HCT116 (cell line): ENCODE measurements at regions not wholly inside any gene's neighbourhood (a gene's known extent, or its start where the extent isn't known, plus 50 kb on each side); places are given as distances from the start of the nearest gene placed in this dataset.

ENCODE experiments used
- ATAC-seq: fragments of 200-7000 bp; cut with Tn5 transposase; 2 replicates; pipeline ENCODE4 v1.9.1; 2020; ENCODE audit warnings: mild to moderate bottlenecking, moderate library complexity
- BruUV-seq: library from RNA; stranded (reverse); fragments of 400-500 nt; replicated peaks from 2 replicates; lab custom pipeline; 2021; lab: Mats Ljungman, UMichigan
- CTCF ChIA-PET: fragments of 300-600 bp; sonication (Branson Sonifier 250); formaldehyde crosslinking; loops from one replicate; lab custom pipeline; 2021; ENCODE audit warnings: antibody characterized with exemption; lab: Charles Lee
- POLR2A ChIA-PET: fragments of 300-600, 350-600 bp; sonication (Branson Sonifier 250); formaldehyde crosslinking; loops from one replicate; lab custom pipeline; 2021; ENCODE audit warnings: antibody characterized with exemption; lab: Charles Lee
- RAD21 ChIA-PET, 2 experiments: fragments of 300-600 bp; sonication (Branson Sonifier 250); formaldehyde crosslinking; loops; one replicate each; lab custom pipeline; 2023; ENCODE audit warnings: low total read pairs in 2 of 2; ENCODE audit not compliant: uncharacterized antibody in 2 of 2, unreplicated experiment in 2 of 2, low non-redundant PET in 1 of 2; lab: Charles Lee
- DNase-seq: peaks from one replicate; pipeline ENCODE4 v3.0.0-alpha.2; 2010; ENCODE audit warnings: low read depth, low spot score
- H2AFZ ChIP-seq: fragments of 200-600 bp; shearing (Covaris generic), sonication (generic); 2 replicates; pipeline ENCODE4 v1.6.1; 2017; ENCODE audit warnings: low read depth, mixed run types, mixed read lengths, antibody characterized with exemption, low read length; ENCODE audit not compliant: poor library complexity, severe bottlenecking
- H3K27ac ChIP-seq: 2 replicates; pipeline ENCODE4 v1.5.1; 2012; ENCODE audit warnings: low read depth, low read length
- H3K27me3 ChIP-seq: fragments of 200-600 bp; sonication (generic); 2 replicates; pipeline ENCODE4 v1.6.1; 2016; ENCODE audit warnings: mixed run types, low read length, mixed read lengths; ENCODE audit not compliant: insufficient read depth
- H3K36me3 ChIP-seq, 2 experiments: fragments of 200-500 bp in 1 of 2; fragments of 200-600 bp in 1 of 2; sonication (Bioruptor generic) in 1 of 2; sonication (generic) in 1 of 2; 2 replicates each; pipeline versions ENCODE4 v1.5.1 to v1.6.1; 2014 to 2016; ENCODE audit warnings: low read length in 2 of 2, inconsistent platforms in 1 of 2, mixed read lengths in 1 of 2, mixed run types in 1 of 2; ENCODE audit not compliant: insufficient read depth in 2 of 2, control insufficient read depth in 1 of 2
- H3K4me1 ChIP-seq, 2 experiments: fragments of 200-600 bp in 1 of 2; sonication (generic) in 1 of 2; 2 replicates each; pipeline versions ENCODE4 v1.5.1 to v1.6.1; 2012 to 2017; ENCODE audit warnings: low read length in 2 of 2, inconsistent platforms in 1 of 2, mild to moderate bottlenecking in 1 of 2, mixed read lengths in 1 of 2, mixed run types in 1 of 2, moderate library complexity in 1 of 2; ENCODE audit not compliant: insufficient read depth in 2 of 2, control insufficient read depth in 1 of 2
- H3K4me2 ChIP-seq: fragments of 200-600 bp; sonication (generic); 2 replicates; pipeline ENCODE4 v1.6.1; 2017; ENCODE audit warnings: mixed run types, low read length, mixed read lengths
- H3K4me3 ChIP-seq, 2 experiments: fragments of 200-600 bp in 1 of 2; sonication (generic) in 1 of 2; replicated peaks in 1 of 2; 2 replicates each; pipeline ENCODE4 v1.5.1; 2011 to 2016; ENCODE audit warnings: low read length in 2 of 2, control low read depth in 1 of 2, low read depth in 1 of 2, mild to moderate bottlenecking in 1 of 2, mixed read lengths in 1 of 2, mixed run types in 1 of 2
- H3K79me2 ChIP-seq: fragments of 200-600 bp; sonication (generic); 2 replicates; pipeline ENCODE4 v1.6.1; 2017; ENCODE audit warnings: mild to moderate bottlenecking, mixed run types, low read length, moderate library complexity, mixed read lengths; ENCODE audit not compliant: insufficient read depth
- H3K9ac ChIP-seq: fragments of 200-600 bp; sonication (generic); 2 replicates; pipeline ENCODE4 v1.6.1; 2016; ENCODE audit warnings: low read length, mixed read lengths
- H3K9me2 ChIP-seq: fragments of 200-600 bp; sonication (generic), shearing (Covaris generic); 2 replicates; pipeline ENCODE4 v1.6.1; 2017; ENCODE audit warnings: mixed run types, mild to moderate bottlenecking, moderate library complexity; ENCODE audit not compliant: insufficient read depth
- H3K9me3 ChIP-seq, 2 experiments: fragments of 200-500 bp in 1 of 2; fragments of 200-600 bp in 1 of 2; sonication (Bioruptor generic) in 1 of 2; sonication (generic) in 1 of 2; 2 replicates each; pipeline ENCODE4 v1.6.1; 2014 to 2017; ENCODE audit warnings: low read length in 2 of 2, mixed read lengths in 2 of 2, inconsistent platforms in 1 of 2, low read depth in 1 of 2, mild to moderate bottlenecking in 1 of 2, mixed run types in 1 of 2, moderate library complexity in 1 of 2; ENCODE audit not compliant: control insufficient read depth in 1 of 2, insufficient read depth in 1 of 2
- H4K20me1 ChIP-seq: fragments of 200-600 bp; sonication (generic), shearing (Covaris generic); 2 replicates; pipeline ENCODE4 v1.6.1; 2017; ENCODE audit warnings: mixed run types, mild to moderate bottlenecking, moderate library complexity; ENCODE audit not compliant: insufficient read depth
- ATF3 ChIP-seq: IDR thresholded peaks from 2 replicates; pipeline ENCODE4 v1.6.1; 2012
- CBX3 ChIP-seq: IDR thresholded peaks from 2 replicates; pipeline ENCODE4 v1.6.1; 2012; ENCODE audit warnings: low read depth
- CEBPB ChIP-seq: IDR thresholded peaks from 2 replicates; pipeline ENCODE4 v1.6.1; 2012; ENCODE audit warnings: low read depth
- CTCF ChIP-seq, 3 experiments: fragments of 200-600 bp in 1 of 3; sonication (generic) in 1 of 3; IDR thresholded peaks in 2 of 3; conservative IDR thresholded peaks in 1 of 3; 2 replicates each; pipeline ENCODE4 v1.5.1; 2012 to 2017; ENCODE audit warnings: low read depth in 2 of 3, low read length in 2 of 3, antibody characterized with exemption in 1 of 3, borderline replicate concordance in 1 of 3, control low read depth in 1 of 3, mild to moderate bottlenecking in 1 of 3, mixed read lengths in 1 of 3, mixed run types in 1 of 3, moderate library complexity in 1 of 3; ENCODE audit not compliant: insufficient read depth in 1 of 3
- EGR1 ChIP-seq: IDR thresholded peaks from 2 replicates; pipeline ENCODE4 v1.6.1; 2012; ENCODE audit warnings: low read depth
- EZH2 ChIP-seq: fragments of 200-600 bp; sonication (generic); IDR thresholded peaks from 2 replicates; pipeline ENCODE4 v1.6.1; 2017; ENCODE audit warnings: antibody characterized with exemption, mixed run types
- FOSL1 ChIP-seq: IDR thresholded peaks from 2 replicates; pipeline ENCODE4 v1.6.1; 2012; ENCODE audit warnings: low read depth
- MAX ChIP-seq: IDR thresholded peaks from 2 replicates; pipeline ENCODE4 v1.6.1; 2012
- POLR2A ChIP-seq: IDR thresholded peaks from 2 replicates; pipeline ENCODE4 v1.7.0; 2011; ENCODE audit warnings: borderline replicate concordance; ENCODE audit not compliant: insufficient read depth, insufficient read length; ENCODE audit errors: extremely low read depth
- RAD21 ChIP-seq: IDR thresholded peaks from 2 replicates; pipeline ENCODE4 v1.6.1; 2012; ENCODE audit warnings: low read depth, mild to moderate bottlenecking
- SIN3A ChIP-seq: IDR thresholded peaks from 2 replicates; pipeline ENCODE4 v1.6.1; 2012; ENCODE audit warnings: low read depth
- SP1 ChIP-seq: IDR thresholded peaks from 2 replicates; pipeline ENCODE4 v1.6.1; 2012; ENCODE audit warnings: low read depth
- SRF ChIP-seq: IDR thresholded peaks from 2 replicates; pipeline ENCODE4 v1.6.1; 2012; ENCODE audit warnings: low read depth
- TCF7L2 ChIP-seq: IDR thresholded peaks from 2 replicates; pipeline ENCODE4 v1.7.0; 2011; ENCODE audit warnings: borderline replicate concordance, inconsistent platforms; ENCODE audit not compliant: insufficient read depth, insufficient read length; ENCODE audit errors: extremely low read depth
- YY1 ChIP-seq: IDR thresholded peaks from 2 replicates; pipeline ENCODE4 v1.6.1; 2011; ENCODE audit warnings: low read length, low read depth, moderate library complexity, mild to moderate bottlenecking; ENCODE audit not compliant: insufficient replicate concordance; ENCODE audit errors: extremely low read depth
- ZFX ChIP-seq: fragments of 450-650 bp; IDR thresholded peaks from 2 replicates; pipeline ENCODE4 v1.6.1; 2017
- intact Hi-C: fragments of 100-400 bp; cut with micrococcal nuclease; formaldehyde crosslinking; loops from 2 replicates; pipeline ENCODE4 v1.10.0; 2022
- TF ChIP-seq, protein P1 (sequence below): IDR thresholded peaks from 2 replicates; pipeline ENCODE4 v1.6.1; 2012; ENCODE audit warnings: low read depth

DNA sequence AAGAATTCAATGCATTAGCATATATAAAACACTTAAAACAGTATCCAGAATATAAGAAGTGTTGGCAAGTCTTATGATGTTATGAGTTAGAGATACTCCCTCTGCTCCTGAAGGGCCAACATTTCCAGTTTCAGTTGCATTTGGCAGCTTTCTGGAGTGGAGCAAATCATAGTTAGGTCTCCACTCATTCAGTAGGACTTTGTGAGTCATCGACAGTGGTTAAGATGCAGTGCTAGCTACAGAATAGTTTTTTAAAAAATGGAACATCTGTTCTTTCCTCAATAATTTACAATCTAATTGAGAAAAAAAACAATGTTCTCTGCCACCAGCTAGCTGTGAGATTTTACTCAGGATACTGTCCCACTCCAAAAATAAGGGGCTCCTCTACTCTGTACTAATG lies 389.1 kb downstream of the HLX start:
- Histone ChIP-seq H4K20me1 (no peaks in the 10 kb centered on the region), H3K4me3 (no peak overlapping the region), H3K36me3 (no peaks in the 10 kb centered on the region), H3K4me1 (no peaks in the 10 kb centered on the region), H3K9me3 (no peaks in the 10 kb centered on the region), H3K27ac (no peak overlapping the region), H3K27me3 (no peaks in the 10 kb centered on the region), H3K9ac (no peak overlapping the region), H3K4me2 (no peak overlapping the region), H2AFZ (no peak overlapping the region), H3K9me2 (no peaks in the 10 kb centered on the region), H3K79me2 (no peaks in the 10 kb centered on the region)
- ATAC-seq (no peak), DNase-seq (no peak)
- intact Hi-C loops, result no loop called here
- POLR2A ChIA-PET, result no interaction called here
- BruUV-seq, result no TSS peak
- RAD21 ChIA-PET, result no interaction called here
- CTCF ChIA-PET, result no interaction called here
- TF ChIP-seq POLR2A (no peak), YY1 (no peak), EZH2 (no peak), EGR1 (no peak), FOSL1 (no peak), CBX3 (no peak), RAD21 (no peak), ATF3 (no peak), CEBPB (no peak), TCF7L2 (no peak), MAX (no peak), SP1 (no peak), ZFX (no peak), SIN3A (no peak), SRF (no peak), CTCF (IDR thresholded peaks at IDR 0.05 in 2 of 3, conservative IDR thresholded peaks at IDR 0.05 in 1 of 3; ENCODE audit: borderline replicate concordance in 1 of 3, insufficient read depth in 1 of 3, low read depth in 2 of 3, low read length in 2 of 3) (no peak)
- TF ChIP-seq, protein P1, sequence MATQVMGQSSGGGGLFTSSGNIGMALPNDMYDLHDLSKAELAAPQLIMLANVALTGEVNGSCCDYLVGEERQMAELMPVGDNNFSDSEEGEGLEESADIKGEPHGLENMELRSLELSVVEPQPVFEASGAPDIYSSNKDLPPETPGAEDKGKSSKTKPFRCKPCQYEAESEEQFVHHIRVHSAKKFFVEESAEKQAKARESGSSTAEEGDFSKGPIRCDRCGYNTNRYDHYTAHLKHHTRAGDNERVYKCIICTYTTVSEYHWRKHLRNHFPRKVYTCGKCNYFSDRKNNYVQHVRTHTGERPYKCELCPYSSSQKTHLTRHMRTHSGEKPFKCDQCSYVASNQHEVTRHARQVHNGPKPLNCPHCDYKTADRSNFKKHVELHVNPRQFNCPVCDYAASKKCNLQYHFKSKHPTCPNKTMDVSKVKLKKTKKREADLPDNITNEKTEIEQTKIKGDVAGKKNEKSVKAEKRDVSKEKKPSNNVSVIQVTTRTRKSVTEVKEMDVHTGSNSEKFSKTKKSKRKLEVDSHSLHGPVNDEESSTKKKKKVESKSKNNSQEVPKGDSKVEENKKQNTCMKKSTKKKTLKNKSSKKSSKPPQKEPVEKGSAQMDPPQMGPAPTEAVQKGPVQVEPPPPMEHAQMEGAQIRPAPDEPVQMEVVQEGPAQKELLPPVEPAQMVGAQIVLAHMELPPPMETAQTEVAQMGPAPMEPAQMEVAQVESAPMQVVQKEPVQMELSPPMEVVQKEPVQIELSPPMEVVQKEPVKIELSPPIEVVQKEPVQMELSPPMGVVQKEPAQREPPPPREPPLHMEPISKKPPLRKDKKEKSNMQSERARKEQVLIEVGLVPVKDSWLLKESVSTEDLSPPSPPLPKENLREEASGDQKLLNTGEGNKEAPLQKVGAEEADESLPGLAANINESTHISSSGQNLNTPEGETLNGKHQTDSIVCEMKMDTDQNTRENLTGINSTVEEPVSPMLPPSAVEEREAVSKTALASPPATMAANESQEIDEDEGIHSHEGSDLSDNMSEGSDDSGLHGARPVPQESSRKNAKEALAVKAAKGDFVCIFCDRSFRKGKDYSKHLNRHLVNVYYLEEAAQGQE, result no peak
